RWPE2 (cell line): ENCODE measurements at regions not wholly inside any gene's neighbourhood (a gene's known extent, or its start where the extent isn't known, plus 50 kb on each side); places are given as distances from the start of the nearest gene placed in this dataset.

ENCODE experiments used
- ATAC-seq: fragments of 200-7000 bp; cut with Tn5 transposase; 3 replicates; pipeline ENCODE4 v1.9.1; 2021; ENCODE audit warnings: low read depth
- DNase-seq: peaks from one replicate; pipeline ENCODE4 v3.0.0-alpha.2; 2020; ENCODE audit warnings: low spot score
- H3K27ac ChIP-seq: fragments of 450-650 bp; 2 replicates; pipeline ENCODE4 v1.5.1; 2017; ENCODE audit warnings: mild to moderate bottlenecking; ENCODE audit not compliant: poor library complexity, severe bottlenecking
- H3K27me3 ChIP-seq: fragments of 250-450 bp; sonication (Bioruptor Pico); 2 replicates; pipeline ENCODE4 v1.5.1; 2021; ENCODE audit warnings: mild to moderate bottlenecking, moderate library complexity; ENCODE audit not compliant: insufficient read depth, poor library complexity, severe bottlenecking
- H3K36me3 ChIP-seq: fragments of 250-450 bp; sonication (Bioruptor Pico); 2 replicates; pipeline ENCODE4 v1.5.1; 2020; ENCODE audit warnings: low read depth, mild to moderate bottlenecking, moderate library complexity
- H3K4me1 ChIP-seq: fragments of 250-450 bp; sonication (Bioruptor Pico); 2 replicates; pipeline ENCODE4 v1.5.1; 2021; ENCODE audit warnings: mild to moderate bottlenecking, moderate library complexity; ENCODE audit not compliant: insufficient read depth, poor library complexity, severe bottlenecking
- H3K4me3 ChIP-seq: fragments of 250-450 bp; sonication (Bioruptor Pico); 2 replicates; pipeline ENCODE4 v1.5.1; 2021; ENCODE audit warnings: mild to moderate bottlenecking, moderate library complexity; ENCODE audit not compliant: severe bottlenecking
- H3K9me3 ChIP-seq: fragments of 250-450 bp; sonication (Bioruptor Pico); 2 replicates; pipeline ENCODE4 v1.5.1; 2021; ENCODE audit warnings: mild to moderate bottlenecking, moderate library complexity; ENCODE audit not compliant: severe bottlenecking
- TF ChIP-seq, protein P1 (sequence below): fragments of 450-650 bp; IDR thresholded peaks from one replicate; pipeline ENCODE4 v1.5.1; 2017; ENCODE audit warnings: mild to moderate bottlenecking, moderate library complexity; ENCODE audit not compliant: poor library complexity, severe bottlenecking

DNA sequence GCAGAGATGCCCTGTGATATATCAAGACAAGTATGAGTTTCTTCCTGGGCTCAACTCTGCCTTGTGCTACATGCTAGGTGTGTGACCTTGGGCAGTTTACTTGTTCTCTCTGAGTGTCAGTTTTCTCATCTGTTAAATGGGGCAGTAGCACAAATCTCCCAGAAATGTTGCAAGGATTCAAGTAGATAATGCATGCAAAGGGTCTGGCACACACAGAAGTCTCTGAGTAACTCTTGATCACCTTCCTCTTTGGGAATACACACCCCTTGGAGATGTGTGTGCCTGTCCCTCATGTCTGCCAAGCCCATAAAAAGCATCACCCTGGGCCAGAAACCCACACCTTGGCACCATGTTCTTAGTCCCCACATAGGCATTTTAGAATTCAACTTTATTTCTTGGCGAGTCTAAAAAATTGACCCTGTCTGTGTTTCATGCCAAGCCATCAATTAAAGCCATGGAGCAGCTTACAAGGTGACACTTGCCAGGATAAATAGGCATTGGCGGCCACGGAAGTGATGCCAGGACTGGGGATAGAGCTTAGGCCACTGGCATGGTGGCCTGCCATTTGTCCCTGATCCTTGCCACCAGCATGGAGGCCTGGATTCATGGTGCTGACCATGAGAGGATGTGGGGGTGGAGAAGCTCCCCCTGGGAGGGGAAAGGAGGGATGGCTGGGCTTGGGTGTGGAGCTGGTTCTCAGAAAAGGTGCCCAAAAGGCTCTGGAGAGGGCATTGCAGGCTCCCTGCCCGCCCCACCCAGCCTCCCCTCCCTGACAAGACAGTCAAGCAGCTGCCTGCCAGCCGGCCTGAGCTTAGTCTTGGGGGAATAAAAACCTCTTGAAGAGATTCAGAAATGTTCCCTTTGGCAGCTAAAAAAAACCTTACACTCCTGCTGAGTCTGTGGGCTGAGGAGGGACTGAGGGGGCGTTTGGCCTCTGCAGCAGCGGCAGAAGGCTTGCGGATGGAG lies 118.0 kb upstream of the IPO9 start:
- Histone ChIP-seq H3K4me3 (no peak overlapping the region), H3K4me1 (peaks cover 42% of the 10 kb centered on the region), H3K36me3 (no peaks in the 10 kb centered on the region), H3K9me3 (no peaks in the 10 kb centered on the region), H3K27ac (peak overlapping the region; percentile 95), H3K27me3 (no peaks in the 10 kb centered on the region)
- no peak for DNase-seq
- TF ChIP-seq, protein P1, sequence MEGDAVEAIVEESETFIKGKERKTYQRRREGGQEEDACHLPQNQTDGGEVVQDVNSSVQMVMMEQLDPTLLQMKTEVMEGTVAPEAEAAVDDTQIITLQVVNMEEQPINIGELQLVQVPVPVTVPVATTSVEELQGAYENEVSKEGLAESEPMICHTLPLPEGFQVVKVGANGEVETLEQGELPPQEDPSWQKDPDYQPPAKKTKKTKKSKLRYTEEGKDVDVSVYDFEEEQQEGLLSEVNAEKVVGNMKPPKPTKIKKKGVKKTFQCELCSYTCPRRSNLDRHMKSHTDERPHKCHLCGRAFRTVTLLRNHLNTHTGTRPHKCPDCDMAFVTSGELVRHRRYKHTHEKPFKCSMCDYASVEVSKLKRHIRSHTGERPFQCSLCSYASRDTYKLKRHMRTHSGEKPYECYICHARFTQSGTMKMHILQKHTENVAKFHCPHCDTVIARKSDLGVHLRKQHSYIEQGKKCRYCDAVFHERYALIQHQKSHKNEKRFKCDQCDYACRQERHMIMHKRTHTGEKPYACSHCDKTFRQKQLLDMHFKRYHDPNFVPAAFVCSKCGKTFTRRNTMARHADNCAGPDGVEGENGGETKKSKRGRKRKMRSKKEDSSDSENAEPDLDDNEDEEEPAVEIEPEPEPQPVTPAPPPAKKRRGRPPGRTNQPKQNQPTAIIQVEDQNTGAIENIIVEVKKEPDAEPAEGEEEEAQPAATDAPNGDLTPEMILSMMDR = no peak
- no peak for ATAC-seq

DNA sequence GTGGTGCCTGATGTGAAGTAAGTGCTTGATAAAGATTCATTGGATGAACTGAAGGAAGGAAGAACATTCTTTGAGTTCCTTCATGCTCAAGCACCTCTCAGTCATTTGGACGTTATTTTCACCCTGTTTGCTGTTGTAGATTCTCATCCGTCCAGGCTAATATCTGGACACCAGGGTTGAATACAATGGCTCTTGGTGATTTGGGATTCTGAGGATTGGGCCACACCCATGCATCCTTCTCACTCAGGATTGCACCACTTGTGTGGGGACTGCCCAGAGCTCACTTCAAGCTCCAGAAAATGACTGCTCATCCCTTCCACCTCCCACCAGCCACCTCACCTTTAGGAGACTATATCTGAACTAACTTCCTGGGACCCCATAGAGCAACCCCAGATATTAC lies 117.1 kb upstream of the IPO9 start:
- Histone ChIP-seq H3K27me3 (no peaks in the 10 kb centered on the region), H3K27ac (peak overlapping the region; percentile 95), H3K4me1 (peaks cover 42% of the 10 kb centered on the region), H3K4me3 (no peak overlapping the region), H3K36me3 (no peaks in the 10 kb centered on the region), H3K9me3 (no peaks in the 10 kb centered on the region)
- DNase-seq (no peak), ATAC-seq (no peak)
- TF ChIP-seq, protein P1 = no peak

DNA sequence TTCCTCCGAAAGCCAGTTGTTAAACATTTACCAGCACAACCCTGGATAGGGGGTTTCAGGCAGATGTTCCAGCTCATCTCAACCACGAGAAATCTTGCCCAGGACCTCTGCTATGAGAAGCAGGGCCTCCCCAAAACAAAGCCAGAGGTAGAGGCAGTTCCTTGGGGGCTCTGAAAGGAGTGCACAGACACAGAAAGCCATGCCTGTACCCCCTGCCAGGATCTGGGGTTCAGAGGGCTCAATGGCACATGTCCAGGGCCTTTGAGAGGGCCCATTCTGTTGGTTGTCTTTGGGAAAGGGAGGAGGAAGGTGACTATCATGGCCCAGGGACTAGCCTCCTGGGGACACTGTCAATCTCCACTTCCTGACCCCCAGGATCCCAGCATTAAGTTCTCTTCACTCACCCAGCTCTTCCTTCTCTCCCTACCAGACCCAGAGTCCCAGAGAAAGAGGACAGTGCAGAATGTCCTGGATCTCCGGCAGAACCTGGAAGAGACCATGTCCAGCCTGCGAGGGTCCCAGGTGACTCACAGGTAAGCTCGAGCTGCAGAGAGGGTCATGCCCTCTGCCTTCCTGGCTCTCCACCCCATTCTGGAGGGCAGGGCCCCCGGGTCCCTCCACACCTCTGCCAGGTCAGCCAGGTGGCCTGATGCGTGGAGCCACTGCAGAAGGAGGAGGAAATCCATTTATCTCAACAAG lies 116.4 kb upstream of the IPO9 start:
- no peaks in the 10 kb centered on the region for H3K9me3 ChIP-seq
- H3K27me3 ChIP-seq = no peaks in the 10 kb centered on the region
- TF ChIP-seq, protein P1 = no peak
- H3K36me3 ChIP-seq = no peaks in the 10 kb centered on the region
- DNase-seq = no peak
- H3K4me1 ChIP-seq = peaks cover 42% of the 10 kb centered on the region
- peak overlapping the region; percentile 95 for H3K27ac ChIP-seq
- no peak for ATAC-seq
- H3K4me3 ChIP-seq = no peak overlapping the region

DNA sequence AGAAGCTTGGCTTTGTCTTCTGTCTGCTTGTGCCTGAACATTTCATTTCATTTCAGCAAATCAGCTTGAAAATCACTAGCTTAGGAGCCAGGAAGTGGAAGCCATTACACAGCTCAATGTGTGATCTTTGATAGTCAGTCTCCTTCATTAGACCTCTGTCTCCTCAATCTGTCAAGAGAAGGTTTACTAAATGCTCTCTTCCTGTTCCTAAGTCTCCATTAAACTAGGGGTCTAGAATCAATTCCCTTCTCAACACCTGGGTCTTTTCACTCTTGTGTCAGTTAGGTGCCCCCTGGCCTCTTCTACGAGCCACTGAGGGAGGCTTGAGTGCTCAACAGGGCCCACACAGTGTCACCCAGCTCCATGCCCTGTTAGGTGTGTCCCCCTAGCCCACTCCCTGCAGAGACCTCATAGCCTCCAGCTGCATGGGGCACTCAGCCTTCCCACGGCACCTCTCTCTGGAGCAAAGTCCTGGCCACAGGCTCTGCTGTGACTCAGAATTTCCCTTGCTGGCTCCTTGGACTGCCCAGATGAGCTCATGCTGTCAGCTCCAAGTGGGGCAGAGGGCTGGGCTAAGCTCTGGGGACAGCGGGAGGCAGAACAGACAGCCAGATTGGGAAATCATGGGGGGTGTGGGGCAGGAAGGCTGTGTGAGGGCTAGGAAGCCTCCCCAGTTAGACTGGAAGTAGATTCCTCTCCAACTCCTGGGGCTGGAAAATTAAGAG lies 115.7 kb upstream of the IPO9 start:
- Histone ChIP-seq H3K36me3 (no peaks in the 10 kb centered on the region), H3K27me3 (no peaks in the 10 kb centered on the region), H3K4me1 (peaks cover 42% of the 10 kb centered on the region), H3K4me3 (no peak overlapping the region), H3K9me3 (no peaks in the 10 kb centered on the region), H3K27ac (peak overlapping the region; percentile 95)
- TF ChIP-seq, protein P1 = no peak
- DNase-seq (peak; percentile 95), ATAC-seq (peak; percentile 80)
